ES-I3 (cell line): ENCODE measurements at regions not wholly inside any gene's neighbourhood (a gene's known extent, or its start where the extent isn't known, plus 50 kb on each side); places are given as distances from the start of the nearest gene placed in this dataset.

Experiments used
- H3K36me3 ChIP-seq: 2 replicates; pipeline ENCODE4 v1.6.1; 2013; ENCODE audit warnings: mild to moderate bottlenecking, low read length, control low read depth, moderate library complexity; ENCODE audit not compliant: insufficient read depth
- H3K4me1 ChIP-seq: 2 replicates; pipeline ENCODE4 v1.6.1; 2013; ENCODE audit warnings: mild to moderate bottlenecking, control low read depth, low read length; ENCODE audit not compliant: insufficient read depth
- H3K9ac ChIP-seq: 2 replicates; pipeline ENCODE4 v1.6.1; 2013; ENCODE audit warnings: low read depth, mild to moderate bottlenecking, low read length, moderate library complexity
- H3K9me3 ChIP-seq: 2 replicates; pipeline ENCODE4 v1.6.1; 2013; ENCODE audit warnings: mild to moderate bottlenecking, low read length, moderate library complexity; ENCODE audit not compliant: control insufficient read depth, insufficient read depth

DNA sequence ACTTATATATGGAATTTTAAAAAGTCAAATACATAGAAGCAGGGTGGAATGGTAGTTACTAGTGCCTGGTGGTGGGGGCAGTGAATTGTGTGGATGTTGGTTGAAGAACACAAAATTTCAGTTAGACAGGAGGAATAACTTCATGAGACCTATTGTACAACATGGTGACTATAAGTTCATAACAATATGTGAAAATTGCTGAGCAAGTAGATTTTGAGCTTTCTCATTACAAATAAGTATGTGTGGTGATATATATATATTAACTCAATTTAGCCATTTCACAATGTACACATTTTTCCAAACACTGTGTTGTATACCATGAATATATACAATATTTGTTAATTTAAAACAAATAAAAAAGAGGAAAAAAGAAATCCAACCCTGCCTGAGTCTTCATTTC, 641.1 kb downstream of the DIAPH3 start:
- Histone ChIP-seq H3K4me1 (no peaks in the 10 kb centered on the region), H3K9me3 (no peaks in the 10 kb centered on the region), H3K9ac (no peak overlapping the region), H3K36me3 (no peaks in the 10 kb centered on the region)

DNA sequence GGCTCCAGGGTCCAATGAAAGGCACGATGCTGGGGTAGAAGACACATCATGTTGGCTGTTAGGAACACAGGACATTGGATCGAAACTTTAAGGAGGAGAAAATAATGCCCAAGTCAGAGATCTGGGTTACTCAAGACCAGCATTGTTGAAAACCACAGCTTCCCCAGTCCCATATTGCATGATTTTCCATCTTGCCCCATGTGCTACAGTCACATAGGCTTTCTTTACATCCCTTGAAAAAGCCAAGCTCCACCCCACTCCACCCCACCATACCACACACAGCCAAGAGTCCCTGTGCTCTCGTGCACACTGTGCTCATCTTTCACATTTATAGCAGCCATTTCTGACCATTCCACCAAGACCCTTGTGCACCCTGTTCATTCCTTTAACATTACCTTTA, 636.2 kb downstream of the DIAPH3 start:
- H3K36me3 ChIP-seq, result no peaks in the 10 kb centered on the region
- no peak overlapping the region for H3K9ac ChIP-seq
- H3K4me1 ChIP-seq, result peaks cover 17% of the 10 kb centered on the region
- H3K9me3 ChIP-seq, result no peaks in the 10 kb centered on the region

DNA sequence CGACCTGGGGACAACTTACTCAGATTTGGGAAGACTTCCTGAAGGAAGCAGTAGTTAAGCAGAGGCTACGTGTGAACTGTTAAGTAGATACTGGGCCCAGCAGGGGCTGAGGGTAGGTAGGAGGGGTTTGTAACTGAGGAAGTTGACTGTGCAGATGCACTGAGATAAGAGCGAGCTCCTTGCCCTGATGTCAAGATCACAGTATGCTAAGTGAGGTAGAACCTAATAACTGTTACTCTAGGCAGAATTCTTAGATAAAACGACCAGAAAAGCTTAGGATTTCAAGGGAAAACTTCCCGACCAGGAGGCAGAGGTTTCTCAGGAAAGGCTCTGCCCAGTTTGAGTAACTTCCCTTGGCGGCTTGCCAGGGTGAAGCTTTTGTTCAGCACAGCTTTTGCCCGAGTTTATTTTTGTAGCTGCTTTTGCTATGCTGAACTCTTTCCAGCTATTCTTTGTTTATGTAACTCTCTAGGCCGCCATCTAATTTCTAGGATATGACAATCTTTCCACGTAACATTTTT, 632.1 kb downstream of the DIAPH3 start:
- Histone ChIP-seq H3K4me1 (peaks cover 28% of the 10 kb centered on the region), H3K9ac (peak overlapping the region; percentile 25; the same call in 1 of the 2 replicates), H3K36me3 (no peaks in the 10 kb centered on the region), H3K9me3 (no peaks in the 10 kb centered on the region)

DNA sequence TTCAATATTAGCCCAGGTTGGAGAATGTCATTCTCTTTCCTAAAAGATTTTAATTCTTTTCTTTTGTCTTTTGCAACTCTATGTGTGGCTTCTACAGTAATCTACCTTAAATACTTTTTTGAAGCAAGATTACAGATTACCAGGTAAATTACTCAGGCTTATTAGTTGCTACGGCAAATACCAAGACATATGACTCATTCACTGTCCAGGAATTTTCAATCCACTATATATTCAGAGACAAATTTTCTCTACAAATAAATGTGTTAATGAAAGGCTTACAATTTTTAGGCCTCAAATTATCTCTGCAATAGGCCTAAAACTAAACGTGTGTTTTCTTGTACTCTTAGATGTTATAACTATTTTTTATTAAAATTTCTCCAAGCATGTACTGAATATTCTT, 631.3 kb downstream of the DIAPH3 start:
- H3K4me1 ChIP-seq, result peaks cover 28% of the 10 kb centered on the region
- H3K9me3 ChIP-seq, result no peaks in the 10 kb centered on the region
- H3K9ac ChIP-seq, result no peak overlapping the region
- no peaks in the 10 kb centered on the region for H3K36me3 ChIP-seq

DNA sequence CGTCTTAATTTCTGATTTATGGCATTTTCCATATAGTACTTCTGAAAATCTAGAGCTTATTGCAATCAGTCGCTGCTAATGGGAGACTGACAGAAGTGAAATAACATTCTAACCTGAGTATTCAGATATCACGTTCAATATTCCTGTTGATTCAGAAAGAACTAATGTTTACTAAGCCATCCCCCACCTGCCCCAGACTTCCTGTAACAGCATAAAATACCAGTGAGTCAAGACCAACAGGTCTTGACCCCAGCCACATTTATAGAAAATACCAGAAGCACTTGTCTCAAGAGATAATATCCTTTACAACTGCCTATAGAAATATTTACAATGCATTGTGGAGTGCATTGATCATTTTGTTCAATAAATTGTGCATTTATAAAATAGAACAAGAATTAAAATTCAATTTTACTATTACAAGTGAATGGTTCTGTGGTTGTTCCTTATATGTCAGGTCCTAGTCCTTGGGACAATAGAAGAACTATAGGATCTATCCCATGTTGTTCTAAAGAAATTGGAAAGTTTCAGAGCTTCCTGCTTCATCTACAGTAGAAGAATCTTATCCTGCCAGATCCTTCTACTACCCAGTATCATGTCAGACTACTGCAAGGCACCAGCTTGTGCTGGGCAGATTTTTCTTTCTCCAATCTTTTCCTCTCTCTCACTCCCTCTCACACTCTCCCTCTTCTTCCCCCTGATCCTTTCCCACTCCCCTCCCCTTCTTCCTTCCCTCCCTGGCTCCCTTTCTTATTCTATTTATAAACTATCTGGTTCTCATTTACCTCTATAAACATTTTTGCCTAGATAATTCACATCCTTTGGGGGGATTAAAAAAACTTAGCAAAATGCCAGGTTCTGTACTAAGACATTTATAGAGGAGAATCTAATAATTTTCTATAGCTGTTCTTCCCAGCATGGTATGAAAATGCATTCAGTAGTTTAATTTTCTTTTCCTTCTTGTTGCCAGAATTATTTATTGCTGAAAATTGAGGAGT, 629.9 kb downstream of the DIAPH3 start:
- Histone ChIP-seq H3K36me3 (no peaks in the 10 kb centered on the region), H3K9me3 (no peaks in the 10 kb centered on the region), H3K9ac (no peak overlapping the region), H3K4me1 (peaks cover 28% of the 10 kb centered on the region)

DNA sequence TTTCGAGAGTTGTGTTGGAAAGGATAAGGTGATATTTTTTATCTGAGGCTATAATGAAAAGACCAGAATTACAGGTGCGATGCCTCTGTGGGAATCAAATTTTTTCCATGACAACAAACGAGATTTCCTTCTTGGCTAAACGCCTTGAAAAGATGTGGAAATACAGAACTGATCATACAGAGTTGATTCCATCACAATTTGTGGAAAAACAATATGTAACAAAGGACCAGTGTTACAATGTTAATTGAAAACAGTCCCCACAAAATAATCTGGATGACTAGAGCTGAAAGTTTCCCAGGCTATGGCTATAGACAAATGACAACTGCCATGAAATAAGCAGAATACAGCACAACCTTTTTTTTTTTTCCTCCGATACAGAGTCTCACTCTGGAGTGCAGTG, 628.9 kb downstream of the DIAPH3 start:
- no peak overlapping the region for H3K9ac ChIP-seq
- H3K4me1 ChIP-seq, result peaks cover 28% of the 10 kb centered on the region
- no peaks in the 10 kb centered on the region for H3K36me3 ChIP-seq
- H3K9me3 ChIP-seq, result no peaks in the 10 kb centered on the region

DNA sequence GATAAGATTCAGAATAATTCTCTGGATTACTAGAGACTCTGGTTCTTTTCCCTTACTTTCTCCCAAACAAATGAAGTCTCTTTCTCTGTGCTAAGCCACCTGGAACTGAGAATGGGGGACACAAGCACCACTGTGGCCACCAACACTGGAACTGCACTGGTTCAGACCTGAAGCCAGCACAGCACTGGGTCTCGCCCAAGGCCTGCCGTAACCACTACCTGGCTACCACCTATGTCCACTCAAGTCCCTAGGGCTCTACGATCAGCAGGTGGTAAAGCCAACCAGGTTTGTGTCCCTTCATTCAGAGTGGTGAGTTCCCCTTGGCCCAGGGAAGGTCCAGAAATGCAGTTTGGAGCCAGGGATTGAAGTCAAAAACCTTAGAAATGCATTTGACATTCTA, 626.2 kb downstream of the DIAPH3 start:
- Histone ChIP-seq H3K9ac (no peak overlapping the region), H3K9me3 (no peaks in the 10 kb centered on the region), H3K4me1 (peaks cover 12% of the 10 kb centered on the region; the same call in 1 of the 2 replicates), H3K36me3 (no peaks in the 10 kb centered on the region)

DNA sequence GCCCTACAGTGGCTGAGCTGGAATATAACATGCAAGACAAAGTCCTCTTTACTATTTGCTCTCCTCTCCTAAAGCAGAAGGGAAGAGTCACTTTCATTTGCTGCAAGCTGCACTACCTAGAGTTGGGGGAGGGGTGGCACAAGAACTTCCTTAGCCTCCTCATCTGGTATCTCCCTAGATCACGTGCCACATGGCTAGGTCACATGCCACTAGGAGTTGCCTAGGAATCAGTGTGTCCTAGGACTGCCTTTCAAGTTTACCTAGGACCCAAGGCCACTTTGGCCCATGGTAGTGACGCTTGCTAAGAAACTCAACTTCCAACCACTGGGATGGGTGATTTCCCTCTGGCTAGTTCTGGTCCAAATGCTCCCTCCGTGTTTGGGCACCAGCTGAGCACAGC, 625.2 kb downstream of the DIAPH3 start:
- Histone ChIP-seq H3K4me1 (peaks cover 9% of the 10 kb centered on the region; the same call in 1 of the 2 replicates), H3K9ac (no peak overlapping the region), H3K36me3 (no peaks in the 10 kb centered on the region), H3K9me3 (no peaks in the 10 kb centered on the region)

DNA sequence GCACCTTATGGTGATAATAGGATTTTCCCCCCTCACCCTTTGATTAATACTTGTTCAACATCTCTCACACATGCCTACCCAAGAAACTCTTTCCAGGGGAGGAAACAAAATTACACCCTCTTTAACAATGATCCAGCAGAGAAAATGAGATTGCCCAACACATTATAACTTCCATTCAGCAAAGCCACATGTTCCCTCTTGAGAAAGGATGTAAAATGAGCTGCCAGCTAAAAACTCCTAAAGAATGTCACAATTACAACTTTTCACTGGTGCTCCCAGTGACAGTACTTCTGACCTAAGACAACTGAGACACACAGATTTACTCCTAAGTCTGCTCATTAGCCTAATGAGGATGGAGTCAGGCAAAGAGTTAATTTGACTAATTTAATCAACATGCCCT, 621.4 kb downstream of the DIAPH3 start:
- Histone ChIP-seq H3K9me3 (no peaks in the 10 kb centered on the region), H3K9ac (no peak overlapping the region), H3K36me3 (no peaks in the 10 kb centered on the region), H3K4me1 (no peaks in the 10 kb centered on the region)

DNA sequence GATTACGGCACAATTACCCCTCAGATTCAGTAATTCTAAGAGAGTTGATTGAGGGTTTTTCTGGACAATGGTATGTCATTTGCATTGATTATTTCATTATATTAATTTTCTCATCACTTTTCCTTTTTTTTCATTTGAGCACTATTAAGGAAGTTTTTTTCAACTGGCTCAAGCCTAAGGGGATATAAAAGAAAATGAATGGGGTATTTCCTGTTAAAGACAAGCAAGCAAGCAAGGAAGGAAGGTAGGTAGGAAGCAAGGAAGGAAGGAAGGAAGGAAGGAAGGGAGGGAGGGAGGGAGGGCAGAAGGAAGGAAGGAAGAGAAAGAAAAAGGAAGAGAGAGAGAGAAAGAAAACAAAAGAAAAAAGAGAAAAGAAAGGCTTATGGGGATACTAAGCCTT, 620.3 kb downstream of the DIAPH3 start:
- H3K9ac ChIP-seq, result no peak overlapping the region

DNA sequence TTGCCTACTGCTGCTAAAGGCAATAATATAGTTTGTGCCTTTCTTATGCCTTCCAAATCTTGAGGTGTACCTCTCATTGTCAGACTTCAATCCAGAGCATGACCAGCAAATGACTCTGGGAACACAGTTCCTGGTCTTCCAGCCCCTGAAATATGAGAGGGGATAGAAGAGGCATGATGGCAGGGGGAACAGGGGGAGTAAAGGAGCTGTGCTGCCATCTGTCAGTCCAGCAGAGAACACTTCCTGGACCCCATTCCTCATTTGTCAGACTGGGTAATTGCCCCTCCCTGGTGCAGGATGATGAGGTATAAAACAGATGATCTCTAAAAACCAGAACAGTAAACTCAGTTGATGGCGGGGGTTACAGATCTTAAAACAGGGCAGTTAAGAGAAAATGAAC, 618.7 kb downstream of the DIAPH3 start:
- H3K9ac ChIP-seq, result no peak overlapping the region
- H3K36me3 ChIP-seq, result no peaks in the 10 kb centered on the region
- no peaks in the 10 kb centered on the region for H3K4me1 ChIP-seq
- no peaks in the 10 kb centered on the region for H3K9me3 ChIP-seq

More for the DNA sequence above, 620.3 kb downstream of the DIAPH3 start:
- no peaks in the 10 kb centered on the region for H3K36me3 ChIP-seq
- no peaks in the 10 kb centered on the region for H3K9me3 ChIP-seq
- H3K4me1 ChIP-seq, result no peaks in the 10 kb centered on the region

DNA sequence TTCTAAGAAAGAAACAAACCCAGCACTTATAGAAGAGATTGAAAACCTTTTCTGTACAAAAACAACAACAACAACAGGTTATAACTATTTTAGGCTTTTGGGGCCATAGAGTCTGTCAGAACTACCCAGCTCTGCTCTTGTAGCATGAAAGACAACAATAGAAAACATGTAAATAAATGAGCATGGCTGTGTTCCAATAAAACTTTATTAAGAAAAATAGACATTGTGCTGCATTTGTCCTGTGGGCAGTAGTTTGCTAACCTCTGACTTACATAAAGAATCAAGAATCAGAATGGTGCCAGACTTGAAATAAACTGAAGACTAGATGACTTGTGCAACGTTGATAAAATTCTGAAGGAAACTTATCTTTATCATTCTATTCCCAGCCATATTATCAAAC, 617.5 kb downstream of the DIAPH3 start:
- Histone ChIP-seq H3K9me3 (no peaks in the 10 kb centered on the region), H3K9ac (no peak overlapping the region), H3K4me1 (no peaks in the 10 kb centered on the region), H3K36me3 (no peaks in the 10 kb centered on the region)

DNA sequence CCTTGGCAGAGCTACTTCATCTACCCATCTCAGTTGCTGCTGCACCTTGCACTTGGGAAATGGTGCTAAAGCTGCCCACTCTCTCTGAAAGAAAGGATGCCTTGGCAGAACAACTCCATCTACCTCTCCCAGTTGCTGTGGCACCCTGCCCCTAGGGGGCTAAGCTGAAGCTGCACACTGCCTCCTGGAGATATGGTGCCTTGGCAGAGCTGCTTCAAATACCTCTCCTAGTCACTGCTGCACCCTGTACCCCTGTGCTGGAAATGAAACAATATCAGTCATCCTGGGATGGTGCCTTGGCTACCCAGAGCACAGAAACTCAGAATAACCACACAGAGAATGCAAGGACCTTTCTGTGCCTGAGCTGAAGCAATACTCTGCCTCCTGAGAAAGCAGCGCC, 615.8 kb downstream of the DIAPH3 start:
- no peaks in the 10 kb centered on the region for H3K9me3 ChIP-seq
- H3K4me1 ChIP-seq, result no peaks in the 10 kb centered on the region
- H3K36me3 ChIP-seq, result no peaks in the 10 kb centered on the region
- no peak overlapping the region for H3K9ac ChIP-seq

DNA sequence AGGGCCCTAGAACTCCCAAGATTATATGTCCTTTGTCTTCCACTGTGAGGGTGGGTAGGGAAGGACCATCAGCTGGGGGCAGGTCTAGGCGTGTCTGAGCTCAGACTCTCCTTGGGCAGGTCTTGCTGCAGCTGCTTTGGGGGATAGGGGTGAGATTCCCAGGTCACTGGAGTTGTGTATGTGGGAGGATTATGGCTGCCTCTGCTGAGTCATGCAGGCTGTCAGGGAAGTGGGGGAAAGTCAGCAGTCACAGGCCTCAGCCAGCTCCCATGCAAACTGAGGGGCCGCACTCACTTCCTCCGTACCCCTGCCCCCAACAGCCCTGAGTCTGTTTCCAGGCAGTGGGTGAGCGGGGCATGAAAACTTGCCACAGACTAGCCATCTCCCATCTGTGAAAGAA, 600.8 kb downstream of the DIAPH3 start:
- H3K9ac ChIP-seq, result no peak overlapping the region
- H3K36me3 ChIP-seq, result no peaks in the 10 kb centered on the region
- no peaks in the 10 kb centered on the region for H3K4me1 ChIP-seq
- H3K9me3 ChIP-seq, result no peaks in the 10 kb centered on the region

DNA sequence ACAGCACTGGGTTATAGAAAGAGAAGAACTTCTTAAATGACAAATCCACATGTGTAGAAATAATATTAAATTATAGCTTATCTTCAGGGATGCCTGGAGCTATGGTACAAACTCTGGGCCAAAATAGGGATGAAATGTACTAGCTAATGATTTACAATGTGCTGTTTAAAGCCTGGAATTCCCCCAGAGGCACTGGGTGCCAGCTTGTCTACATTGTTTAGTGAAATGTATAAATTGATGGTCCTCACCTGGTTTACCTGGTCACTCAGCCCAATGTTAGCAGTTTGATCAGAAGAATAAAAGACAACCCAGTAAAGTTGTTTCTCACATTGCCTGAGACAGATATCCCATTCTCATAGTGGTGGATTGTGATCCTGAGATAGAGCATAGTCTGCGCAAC, 597.2 kb downstream of the DIAPH3 start:
- H3K4me1 ChIP-seq, result peaks cover 5% of the 10 kb centered on the region; the same call in 1 of the 2 replicates
- H3K9ac ChIP-seq, result no peak overlapping the region
- no peaks in the 10 kb centered on the region for H3K36me3 ChIP-seq
- no peaks in the 10 kb centered on the region for H3K9me3 ChIP-seq
